A673 (cell line): ENCODE measurements at regions not wholly inside any gene's neighbourhood (a gene's known extent, or its start where the extent isn't known, plus 50 kb on each side); places are given as distances from the start of the nearest gene placed in this dataset.
"Not testable (repeated sequence)": the region's sequence is repeated elsewhere in the genome, so short reads cannot be mapped to it uniquely, and the experiment has no call there.

Experiments
- EZH2 ChIP-seq: fragments of 200-600 bp; sonication (generic); IDR thresholded peaks from 2 replicates; pipeline ENCODE4 v1.6.1; 2017; ENCODE audit warnings: borderline replicate concordance, low read depth, mild to moderate bottlenecking, mixed read lengths, antibody characterized with exemption, low read length; ENCODE audit not compliant: poor library complexity, severe bottlenecking
- TF ChIP-seq, protein P1 (sequence below): fragments of 300-800, 200-600 bp; sonication (generic); conservative IDR thresholded peaks from 2 replicates; pipeline ENCODE4 v1.5.1; 2017; ENCODE audit warnings: low read depth, mild to moderate bottlenecking, antibody characterized with exemption, low read length, moderate library complexity, mixed read lengths

DNA sequence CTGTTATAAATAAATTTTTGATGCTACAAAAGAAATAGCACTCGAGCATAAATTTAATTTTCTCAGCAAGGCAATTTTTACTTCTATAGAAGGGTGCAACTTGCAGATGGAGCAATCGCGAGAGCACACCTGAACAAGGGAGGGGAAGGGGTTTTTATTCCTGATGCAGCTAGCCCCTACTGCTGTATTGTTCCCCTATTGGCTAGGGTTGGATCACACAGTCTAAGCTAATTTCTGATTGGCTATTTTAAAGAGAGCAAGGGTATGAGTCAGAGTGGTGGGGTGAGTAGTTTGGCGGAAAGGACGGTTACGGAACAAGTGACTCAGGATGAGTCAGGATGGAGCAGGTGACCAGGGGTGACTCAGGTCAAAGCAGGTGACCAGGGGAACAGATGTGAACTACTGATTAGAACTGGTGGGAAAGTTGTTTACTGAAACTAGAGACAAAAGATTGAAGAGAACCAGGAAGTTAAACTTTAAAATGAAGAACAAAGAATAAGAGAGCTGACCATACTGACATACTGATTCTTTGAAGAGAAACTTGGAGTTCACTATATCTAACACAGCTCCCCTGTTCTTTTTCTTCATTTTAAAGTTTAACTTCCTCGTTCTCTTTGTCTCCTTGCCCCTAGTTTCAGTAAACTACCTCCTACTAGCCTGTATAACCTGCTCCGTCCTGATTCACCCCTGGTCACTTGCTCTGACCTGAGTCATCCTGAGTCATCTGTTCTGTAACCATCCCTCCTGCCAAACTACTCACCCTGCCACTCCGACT, 101.9 kb upstream of the SHB start:
- TF ChIP-seq EZH2: not testable (repeated sequence)
- TF ChIP-seq, protein P1, sequence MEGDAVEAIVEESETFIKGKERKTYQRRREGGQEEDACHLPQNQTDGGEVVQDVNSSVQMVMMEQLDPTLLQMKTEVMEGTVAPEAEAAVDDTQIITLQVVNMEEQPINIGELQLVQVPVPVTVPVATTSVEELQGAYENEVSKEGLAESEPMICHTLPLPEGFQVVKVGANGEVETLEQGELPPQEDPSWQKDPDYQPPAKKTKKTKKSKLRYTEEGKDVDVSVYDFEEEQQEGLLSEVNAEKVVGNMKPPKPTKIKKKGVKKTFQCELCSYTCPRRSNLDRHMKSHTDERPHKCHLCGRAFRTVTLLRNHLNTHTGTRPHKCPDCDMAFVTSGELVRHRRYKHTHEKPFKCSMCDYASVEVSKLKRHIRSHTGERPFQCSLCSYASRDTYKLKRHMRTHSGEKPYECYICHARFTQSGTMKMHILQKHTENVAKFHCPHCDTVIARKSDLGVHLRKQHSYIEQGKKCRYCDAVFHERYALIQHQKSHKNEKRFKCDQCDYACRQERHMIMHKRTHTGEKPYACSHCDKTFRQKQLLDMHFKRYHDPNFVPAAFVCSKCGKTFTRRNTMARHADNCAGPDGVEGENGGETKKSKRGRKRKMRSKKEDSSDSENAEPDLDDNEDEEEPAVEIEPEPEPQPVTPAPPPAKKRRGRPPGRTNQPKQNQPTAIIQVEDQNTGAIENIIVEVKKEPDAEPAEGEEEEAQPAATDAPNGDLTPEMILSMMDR: not testable (repeated sequence)
